Epithelial cell of esophagus (primary cell): ENCODE measurements at regions not wholly inside any gene's neighbourhood (a gene's known extent, or its start where the extent isn't known, plus 50 kb on each side); places are given as distances from the start of the nearest gene placed in this dataset.

Experiments
- DNase-seq: peaks from one replicate; pipeline ENCODE4 v3.0.0; 2010; ENCODE audit warnings: low read depth
- H3K4me3 ChIP-seq: 2 replicates; pipeline ENCODE4 v1.5.1; 2011; ENCODE audit warnings: mild to moderate bottlenecking, low read length, control low read depth
- CTCF ChIP-seq: IDR thresholded peaks from 2 replicates; pipeline ENCODE4 v1.5.1; 2011; ENCODE audit warnings: low read depth, mild to moderate bottlenecking, low read length, control low read depth, inconsistent platforms; ENCODE audit not compliant: insufficient read depth; ENCODE audit errors: missing control alignments

- no peak for TF ChIP-seq CTCF
- no peak overlapping the region for H3K4me3 ChIP-seq
Observed at GRCh38 chr4:66059556-66059955, 389.3 kb upstream of the EPHA5 start.

GRCh38 chr4:66059136-66059535 is 388.8 kb upstream of the EPHA5 start:
- H3K4me3 ChIP-seq, result no peak overlapping the region
- no peak for TF ChIP-seq CTCF
- DNase-seq, result no peak

More at GRCh38 chr4:66059556-66059955, 389.3 kb upstream of the EPHA5 start:
- DNase-seq, result no peak

GRCh38 chr4:66055999-66056398 is 385.7 kb upstream of the EPHA5 start:
- DNase-seq, result no peak
- H3K4me3 ChIP-seq, result no peak overlapping the region
- no peak for TF ChIP-seq CTCF

GRCh38 chr4:66052426-66052825 is 382.1 kb upstream of the EPHA5 start:
- no peak for TF ChIP-seq CTCF
- no peak overlapping the region for H3K4me3 ChIP-seq

GRCh38 chr4:66048861-66049260 is 378.6 kb upstream of the EPHA5 start:
- no peak for DNase-seq
- TF ChIP-seq CTCF, result no peak
- H3K4me3 ChIP-seq, result no peak overlapping the region

More at GRCh38 chr4:66052426-66052825, 382.1 kb upstream of the EPHA5 start:
- DNase-seq, result no peak

- no peak overlapping the region for H3K4me3 ChIP-seq
- DNase-seq, result no peak
- TF ChIP-seq CTCF, result no peak
Observed at GRCh38 chr4:66045913-66046312, 375.6 kb upstream of the EPHA5 start.

GRCh38 chr4:66035701-66036100 is 365.4 kb upstream of the EPHA5 start:
- TF ChIP-seq CTCF, result no peak
- no peak for DNase-seq
- H3K4me3 ChIP-seq, result no peak overlapping the region
